ENCODE measurements at regions not wholly inside any gene's neighbourhood (a gene's known extent, or its start where the extent isn't known, plus 50 kb on each side); places are given as distances from the start of the nearest gene placed in this dataset.

GRCh38 chr6:168877821-168878282 lies 375.8 kb downstream of the THBS2 start:
- no peaks in the 10 kb centered on the region for H3K36me3 ChIP-seq (ENCODE audit: insufficient read depth, low read length)
- peaks cover 5% of the 10 kb centered on the region for H3K4me1 ChIP-seq (ENCODE audit: insufficient read depth, low read length)
- Mint-ChIP-seq H3K4me1 (ENCODE audit: low read depth) (no peaks in the 10 kb centered on the region), H3K27ac (no peak overlapping the region), H3K27me3 (peaks cover 8% of the 10 kb centered on the region), H3K9me3 (no peaks in the 10 kb centered on the region), H3K4me3 (no peak overlapping the region), H3K36me3 (ENCODE audit: low read depth) (no peaks in the 10 kb centered on the region)
- ATAC-seq (ENCODE audit: poor library complexity), result no peak
- ChIA-PET CTCF (no interaction called here), POLR2A (no interaction called here)
- no peak for TF ChIP-seq CTCF (IDR thresholded peaks at IDR 0.05)
- intact Hi-C loops (cut with DNase I, micrococcal nuclease), result no loop called here
- no peaks in the 10 kb centered on the region for H3K9me3 ChIP-seq (ENCODE audit: control insufficient read depth in 1 of 2, insufficient read depth in 1 of 2, low read length in 2 of 2)
- peaks cover 0 to 5% of the 10 kb centered on the region in 2 experiments for H3K27me3 ChIP-seq (ENCODE audit: control insufficient read depth in 1 of 2, insufficient read depth in 2 of 2, low read length in 2 of 2)
- no peak overlapping the region for H3K4me3 ChIP-seq (ENCODE audit: low read length)
- H3K27ac ChIP-seq (ENCODE audit: low read depth in 1 of 2, low read length in 2 of 2), result no peak overlapping the region
- DNase-seq, result peak in 1 of 14 experiments; percentile 54

GRCh38 chr6:168876956-168877355 lies 376.7 kb downstream of the THBS2 start:
- ChIA-PET CTCF (no interaction called here), POLR2A (no interaction called here)
- H3K36me3 ChIP-seq (ENCODE audit: insufficient read depth, low read length), result no peaks in the 10 kb centered on the region
- H3K9me3 Mint-ChIP-seq, result no peaks in the 10 kb centered on the region
- H3K9me3 ChIP-seq (ENCODE audit: control insufficient read depth in 1 of 2, insufficient read depth in 1 of 2, low read length in 2 of 2), result no peaks in the 10 kb centered on the region
- peaks cover 0 to 5% of the 10 kb centered on the region in 2 experiments for H3K27me3 ChIP-seq (ENCODE audit: control insufficient read depth in 1 of 2, insufficient read depth in 2 of 2, low read length in 2 of 2)
- no peak overlapping the region for H3K27ac ChIP-seq (ENCODE audit: low read depth in 1 of 2, low read length in 2 of 2)
- DNase-seq, result no peak
- H3K4me1 ChIP-seq (ENCODE audit: insufficient read depth, low read length), result peaks cover 4% of the 10 kb centered on the region
- intact Hi-C loops (cut with DNase I, micrococcal nuclease), result no loop called here
- H3K4me1 Mint-ChIP-seq (ENCODE audit: low read depth), result no peaks in the 10 kb centered on the region
- H3K4me3 Mint-ChIP-seq, result no peak overlapping the region
- no peak overlapping the region for H3K4me3 ChIP-seq (ENCODE audit: low read length)
- no peak overlapping the region for H3K27ac Mint-ChIP-seq
- peaks cover 8% of the 10 kb centered on the region for H3K27me3 Mint-ChIP-seq
- ATAC-seq (ENCODE audit: poor library complexity), result no peak
- TF ChIP-seq CTCF (IDR thresholded peaks at IDR 0.05), result no peak
- H3K36me3 Mint-ChIP-seq (ENCODE audit: low read depth), result no peaks in the 10 kb centered on the region

GRCh38 chr6:168875811-168876576 lies 377.7 kb downstream of the THBS2 start:
- Mint-ChIP-seq H3K9me3 (no peaks in the 10 kb centered on the region), H3K4me3 (no peak overlapping the region), H3K27me3 (peaks cover 11% of the 10 kb centered on the region), H3K4me1 (ENCODE audit: low read depth) (no peaks in the 10 kb centered on the region), H3K27ac (no peak overlapping the region), H3K36me3 (ENCODE audit: low read depth) (no peaks in the 10 kb centered on the region)
- Histone ChIP-seq H3K4me1 (ENCODE audit: insufficient read depth, low read length) (peaks cover 4% of the 10 kb centered on the region), H3K36me3 (ENCODE audit: insufficient read depth, low read length) (no peaks in the 10 kb centered on the region), H3K27me3 (ENCODE audit: control insufficient read depth in 1 of 2, insufficient read depth in 2 of 2, low read length in 2 of 2) (peaks cover 0 to 5% of the 10 kb centered on the region in 2 experiments), H3K4me3 (ENCODE audit: low read length) (no peak overlapping the region), H3K27ac (ENCODE audit: low read depth in 1 of 2, low read length in 2 of 2) (no peak overlapping the region), H3K9me3 (ENCODE audit: control insufficient read depth in 1 of 2, insufficient read depth in 1 of 2, low read length in 2 of 2) (no peaks in the 10 kb centered on the region)
- POLR2A ChIA-PET, result no interaction called here
- DNase-seq (no peak), ATAC-seq (ENCODE audit: poor library complexity) (no peak)
- intact Hi-C loops (cut with DNase I, micrococcal nuclease), result no loop called here
- TF ChIP-seq CTCF (IDR thresholded peaks at IDR 0.05), result no peak
- CTCF ChIA-PET, result no interaction called here
